ENCODE measurements at regions not wholly inside any gene's neighbourhood (a gene's known extent, or its start where the extent isn't known, plus 50 kb on each side); places are given as distances from the start of the nearest gene placed in this dataset.

DNA sequence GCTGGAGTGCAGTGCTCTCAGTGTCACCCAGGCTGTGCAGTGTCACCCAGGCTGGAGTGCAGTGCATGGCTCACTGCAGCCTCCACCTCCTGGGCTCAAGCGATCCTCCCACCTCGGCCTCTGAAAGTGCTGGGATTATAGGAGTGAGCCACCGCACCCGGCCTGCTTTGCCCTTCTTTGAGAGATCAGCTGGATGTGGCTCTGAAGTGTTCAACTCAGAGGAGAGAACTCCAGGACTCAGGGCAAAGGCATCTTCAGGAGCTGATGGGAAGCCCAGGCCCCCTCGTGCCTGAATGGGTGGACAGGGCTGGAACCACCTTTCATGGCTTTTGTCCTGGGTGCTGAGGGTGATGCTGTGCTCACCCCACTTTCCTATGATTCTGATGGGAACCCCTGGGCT is 52.0 kb upstream of the HAAO start:
- Histone ChIP-seq H2AK5ac (ENCODE audit: low read depth, low read length) (peak overlapping the region; percentile 0), H3K4me1 (ENCODE audit: control insufficient read depth in 2 of 2, insufficient read depth in 1 of 2, low read depth in 1 of 2, low read length in 2 of 2) (peaks cover 6 to 7% of the 10 kb centered on the region in 2 donors), H4K91ac (ENCODE audit: low read depth, low read length, poor library complexity) (no peak overlapping the region), H2BK15ac (ENCODE audit: low read length) (no peak overlapping the region), H3K9ac (ENCODE audit: low read depth, low read length, poor library complexity) (no peak overlapping the region), H3K9me3 (replicated peaks in 1 of 2; ENCODE audit: control insufficient read depth in 2 of 2, insufficient read depth in 1 of 2, low read depth in 1 of 2, low read length in 2 of 2) (no peaks in the 10 kb centered on the region), H3K4me3 (ENCODE audit: low read length in 2 of 2) (no peak overlapping the region), H2BK12ac (ENCODE audit: low read length) (no peak overlapping the region), H3K4me2 (ENCODE audit: insufficient read depth, low read length, poor library complexity, severe bottlenecking) (no peak overlapping the region), H4K8ac (ENCODE audit: low read depth, low read length) (no peak overlapping the region), H2AFZ (ENCODE audit: low read length) (no peak overlapping the region), H3K27ac (replicated peaks; ENCODE audit: low read length) (no peak overlapping the region), H3K27me3 (ENCODE audit: control insufficient read depth in 3 of 3, insufficient read depth in 3 of 3, low read depth in 1 of 3, low read length in 3 of 3) (no peaks in the 10 kb centered on the region), H3K14ac (ENCODE audit: low read length) (no peak overlapping the region), H3K36me3 (replicated peaks in 1 of 2; ENCODE audit: control insufficient read depth in 2 of 2, insufficient read depth in 2 of 2, low read length in 2 of 2) (no peaks in the 10 kb centered on the region), H3K18ac (ENCODE audit: low read length) (peak overlapping the region; percentile 1), H2BK120ac (ENCODE audit: low read depth, low read length) (no peak overlapping the region), H3K23ac (ENCODE audit: low read depth, low read length, poor library complexity) (no peak overlapping the region), H3K4ac (ENCODE audit: low read length) (no peak overlapping the region), H3K79me1 (ENCODE audit: low read depth, low read length) (no peaks in the 10 kb centered on the region), H2BK5ac (ENCODE audit: low read length) (peak overlapping the region; percentile 9)
- no CpG with 5 or more reads among the region's 5 CpGs for WGBS, 2 donors (ENCODE audit: extremely low coverage in 2 of 2, insufficient read length in 2 of 2, insufficient replicate concordance in 1 of 2)
- no peak for DNase-seq (ENCODE audit: low spot score)

DNA sequence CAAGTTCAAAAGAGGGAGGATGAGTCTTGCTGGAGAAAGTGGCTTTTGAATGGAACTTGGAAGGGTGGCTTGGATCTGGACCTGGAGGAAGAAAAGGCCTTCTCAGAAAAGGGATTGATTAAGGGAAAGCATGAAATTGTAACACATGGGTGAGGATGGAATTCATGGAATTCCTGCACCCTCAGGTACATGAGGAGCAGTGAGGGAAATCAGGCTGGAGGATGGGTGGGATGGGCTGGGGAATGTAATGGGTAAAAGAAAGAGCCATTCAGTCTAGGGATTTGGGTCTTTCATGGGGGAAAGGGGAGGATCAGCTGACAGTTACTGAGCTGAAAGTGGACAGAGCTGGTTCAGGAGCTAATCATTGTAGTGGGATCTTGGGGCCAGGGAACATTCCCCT is 51.2 kb upstream of the HAAO start:
- Histone ChIP-seq H2AK5ac (ENCODE audit: low read depth, low read length) (no peak overlapping the region), H3K27ac (replicated peaks; ENCODE audit: low read length) (no peak overlapping the region), H3K9me3 (replicated peaks in 1 of 2; ENCODE audit: control insufficient read depth in 2 of 2, insufficient read depth in 1 of 2, low read depth in 1 of 2, low read length in 2 of 2) (no peaks in the 10 kb centered on the region), H4K91ac (ENCODE audit: low read depth, low read length, poor library complexity) (no peak overlapping the region), H3K14ac (ENCODE audit: low read length) (no peak overlapping the region), H3K4ac (ENCODE audit: low read length) (no peak overlapping the region), H2BK5ac (ENCODE audit: low read length) (no peak overlapping the region), H3K79me1 (ENCODE audit: low read depth, low read length) (no peaks in the 10 kb centered on the region), H3K9ac (ENCODE audit: low read depth, low read length, poor library complexity) (no peak overlapping the region), H3K4me3 (ENCODE audit: low read length in 2 of 2) (no peak overlapping the region), H2BK15ac (ENCODE audit: low read length) (no peak overlapping the region), H4K8ac (ENCODE audit: low read depth, low read length) (no peak overlapping the region), H3K27me3 (ENCODE audit: control insufficient read depth in 3 of 3, insufficient read depth in 3 of 3, low read depth in 1 of 3, low read length in 3 of 3) (no peaks in the 10 kb centered on the region), H3K18ac (ENCODE audit: low read length) (no peak overlapping the region), H3K23ac (ENCODE audit: low read depth, low read length, poor library complexity) (no peak overlapping the region), H2BK12ac (ENCODE audit: low read length) (no peak overlapping the region), H2AFZ (ENCODE audit: low read length) (no peak overlapping the region), H3K36me3 (replicated peaks in 1 of 2; ENCODE audit: control insufficient read depth in 2 of 2, insufficient read depth in 2 of 2, low read length in 2 of 2) (no peaks in the 10 kb centered on the region), H2BK120ac (ENCODE audit: low read depth, low read length) (no peak overlapping the region), H3K4me2 (ENCODE audit: insufficient read depth, low read length, poor library complexity, severe bottlenecking) (no peak overlapping the region), H3K4me1 (ENCODE audit: control insufficient read depth in 2 of 2, insufficient read depth in 1 of 2, low read depth in 1 of 2, low read length in 2 of 2) (peaks cover 6 to 7% of the 10 kb centered on the region in 2 donors)
- no peak for DNase-seq (ENCODE audit: low spot score)

DNA sequence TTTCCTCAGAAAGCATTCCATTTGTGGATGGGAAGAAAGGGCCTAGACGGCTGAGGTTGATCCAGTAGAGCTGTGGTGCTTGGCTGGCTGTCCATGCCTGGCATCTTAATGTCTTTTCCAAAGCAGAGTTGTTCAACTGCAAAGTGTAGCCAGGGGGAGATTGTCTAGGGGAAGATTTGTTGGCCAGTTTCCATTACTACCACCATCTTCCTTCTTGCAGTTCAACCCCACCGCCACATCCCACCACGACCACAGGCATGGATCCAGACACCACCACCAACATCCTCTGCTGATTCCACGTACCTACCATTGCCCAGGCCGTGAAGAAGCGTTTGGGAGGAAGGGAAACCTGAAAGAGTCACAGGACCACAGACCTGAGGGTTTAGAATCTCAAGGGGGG is 50.7 kb upstream of the HAAO start:
- Histone ChIP-seq H2BK15ac (ENCODE audit: low read length) (no peak overlapping the region), H3K4me3 (ENCODE audit: low read length in 2 of 2) (no peak overlapping the region), H2BK120ac (ENCODE audit: low read depth, low read length) (no peak overlapping the region), H3K18ac (ENCODE audit: low read length) (peak overlapping the region; percentile 22), H2BK12ac (ENCODE audit: low read length) (no peak overlapping the region), H3K9ac (ENCODE audit: low read depth, low read length, poor library complexity) (no peak overlapping the region), H3K27ac (replicated peaks; ENCODE audit: low read length) (no peak overlapping the region), H3K4ac (ENCODE audit: low read length) (no peak overlapping the region), H3K4me1 (ENCODE audit: control insufficient read depth in 2 of 2, insufficient read depth in 1 of 2, low read depth in 1 of 2, low read length in 2 of 2) (peaks cover 6 to 7% of the 10 kb centered on the region in 2 donors), H3K36me3 (replicated peaks in 1 of 2; ENCODE audit: control insufficient read depth in 2 of 2, insufficient read depth in 2 of 2, low read length in 2 of 2) (no peaks in the 10 kb centered on the region), H3K79me1 (ENCODE audit: low read depth, low read length) (no peaks in the 10 kb centered on the region), H2AK5ac (ENCODE audit: low read depth, low read length) (no peak overlapping the region), H3K27me3 (ENCODE audit: control insufficient read depth in 3 of 3, insufficient read depth in 3 of 3, low read depth in 1 of 3, low read length in 3 of 3) (no peaks in the 10 kb centered on the region), H3K4me2 (ENCODE audit: insufficient read depth, low read length, poor library complexity, severe bottlenecking) (no peak overlapping the region), H2BK5ac (ENCODE audit: low read length) (no peak overlapping the region), H3K23ac (ENCODE audit: low read depth, low read length, poor library complexity) (no peak overlapping the region), H3K14ac (ENCODE audit: low read length) (no peak overlapping the region), H2AFZ (ENCODE audit: low read length) (no peak overlapping the region), H3K9me3 (replicated peaks in 1 of 2; ENCODE audit: control insufficient read depth in 2 of 2, insufficient read depth in 1 of 2, low read depth in 1 of 2, low read length in 2 of 2) (no peaks in the 10 kb centered on the region), H4K8ac (ENCODE audit: low read depth, low read length) (no peak overlapping the region), H4K91ac (ENCODE audit: low read depth, low read length, poor library complexity) (peak overlapping the region; percentile 73)
- DNase-seq (ENCODE audit: low spot score): no peak
- WGBS, 2 donors (ENCODE audit: extremely low coverage in 2 of 2, insufficient read length in 2 of 2, insufficient replicate concordance in 1 of 2): no CpG with 5 or more reads among the region's 6 CpGs

DNA sequence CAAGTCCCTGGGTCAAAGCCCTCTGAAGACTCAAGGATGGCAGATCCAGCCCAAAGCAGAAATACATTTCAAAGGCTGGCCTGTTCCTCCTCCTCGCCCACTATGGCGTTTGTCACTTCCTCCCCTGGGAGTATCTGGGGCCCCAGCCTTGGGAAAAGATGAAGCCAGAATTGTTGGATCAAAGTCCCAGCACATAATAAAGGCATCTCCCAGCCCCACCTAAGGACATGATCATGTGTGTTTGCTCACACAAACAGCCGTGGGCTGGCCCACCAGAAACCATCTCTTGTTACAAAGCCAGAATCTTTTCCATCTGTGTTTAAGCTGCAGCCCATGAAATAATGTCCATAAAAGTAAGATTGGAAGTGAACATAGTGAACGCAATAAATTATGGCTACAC is 50.1 kb upstream of the HAAO start:
- Histone ChIP-seq H3K14ac (ENCODE audit: low read length) (no peak overlapping the region), H3K18ac (ENCODE audit: low read length) (peak overlapping the region; percentile 2), H3K4ac (ENCODE audit: low read length) (no peak overlapping the region), H4K91ac (ENCODE audit: low read depth, low read length, poor library complexity) (no peak overlapping the region), H2AK5ac (ENCODE audit: low read depth, low read length) (no peak overlapping the region), H2BK5ac (ENCODE audit: low read length) (no peak overlapping the region), H3K4me1 (ENCODE audit: control insufficient read depth in 2 of 2, insufficient read depth in 1 of 2, low read depth in 1 of 2, low read length in 2 of 2) (peaks cover 6 to 7% of the 10 kb centered on the region in 2 donors), H3K23ac (ENCODE audit: low read depth, low read length, poor library complexity) (no peak overlapping the region), H2BK15ac (ENCODE audit: low read length) (no peak overlapping the region), H3K27ac (replicated peaks; ENCODE audit: low read length) (no peak overlapping the region), H3K4me3 (ENCODE audit: low read length in 2 of 2) (no peak overlapping the region), H3K9me3 (replicated peaks in 1 of 2; ENCODE audit: control insufficient read depth in 2 of 2, insufficient read depth in 1 of 2, low read depth in 1 of 2, low read length in 2 of 2) (no peaks in the 10 kb centered on the region), H4K8ac (ENCODE audit: low read depth, low read length) (no peak overlapping the region), H2BK120ac (ENCODE audit: low read depth, low read length) (no peak overlapping the region), H3K9ac (ENCODE audit: low read depth, low read length, poor library complexity) (no peak overlapping the region), H2AFZ (ENCODE audit: low read length) (no peak overlapping the region), H3K4me2 (ENCODE audit: insufficient read depth, low read length, poor library complexity, severe bottlenecking) (no peak overlapping the region), H3K27me3 (ENCODE audit: control insufficient read depth in 3 of 3, insufficient read depth in 3 of 3, low read depth in 1 of 3, low read length in 3 of 3) (no peaks in the 10 kb centered on the region), H3K79me1 (ENCODE audit: low read depth, low read length) (no peaks in the 10 kb centered on the region), H3K36me3 (replicated peaks in 1 of 2; ENCODE audit: control insufficient read depth in 2 of 2, insufficient read depth in 2 of 2, low read length in 2 of 2) (no peaks in the 10 kb centered on the region), H2BK12ac (ENCODE audit: low read length) (no peak overlapping the region)
- DNase-seq (ENCODE audit: low spot score): no peak
- WGBS, 2 donors (ENCODE audit: extremely low coverage in 2 of 2, insufficient read length in 2 of 2, insufficient replicate concordance in 1 of 2): no CpG with 5 or more reads among the region's 4 CpGs

Measured in neuronal stem cell (in vitro differentiated cells).